ENCODE measurements at regions not wholly inside any gene's neighbourhood (a gene's known extent, or its start where the extent isn't known, plus 50 kb on each side); places are given as distances from the start of the nearest gene placed in this dataset.
A peak's percentile ranks its signal among the peaks of the same experiment; 100 is the strongest.

GRCh38 chr16:6377956-6378355, 954.7 kb upstream of the RBFOX1 start:
- no peak for DNase-seq (ENCODE audit: low spot score)

GRCh38 chr16:6375465-6376075, 957.1 kb upstream of the RBFOX1 start:
- no peak for DNase-seq (ENCODE audit: low spot score)

GRCh38 chr16:6374821-6375220, 957.8 kb upstream of the RBFOX1 start:
- no peak for DNase-seq (ENCODE audit: low spot score)

GRCh38 chr16:6364846-6365245, 967.8 kb upstream of the RBFOX1 start:
- DNase-seq (ENCODE audit: low spot score), result no peak

GRCh38 chr16:6363896-6364607, 968.6 kb upstream of the RBFOX1 start:
- DNase-seq (ENCODE audit: low spot score), result no peak

- no peak for DNase-seq (ENCODE audit: low spot score)
Measured at GRCh38 chr16:6363396-6363795, 969.2 kb upstream of the RBFOX1 start.

GRCh38 chr16:6362321-6362720, 970.3 kb upstream of the RBFOX1 start:
- DNase-seq (ENCODE audit: low spot score), result no peak

GRCh38 chr16:6360641-6361040, 972.0 kb upstream of the RBFOX1 start:
- no peak for DNase-seq (ENCODE audit: low spot score)

GRCh38 chr16:6356911-6357310, 975.7 kb upstream of the RBFOX1 start:
- DNase-seq (ENCODE audit: low spot score), result no peak

GRCh38 chr16:6349725-6350124, 982.9 kb upstream of the RBFOX1 start:
- no peak for DNase-seq (ENCODE audit: low spot score)

- DNase-seq (ENCODE audit: low spot score), result no peak
Measured at GRCh38 chr16:6345090-6345489, 987.6 kb upstream of the RBFOX1 start.

GRCh38 chr16:6343157-6343556, 989.5 kb upstream of the RBFOX1 start:
- DNase-seq (ENCODE audit: low spot score), result no peak

- no peak for DNase-seq (ENCODE audit: low spot score)
Measured at GRCh38 chr16:6341981-6342380, 990.7 kb upstream of the RBFOX1 start.

GRCh38 chr16:6335072-6335471, 997.6 kb upstream of the RBFOX1 start:
- peak; percentile 52 for DNase-seq (ENCODE audit: low spot score)

GRCh38 chr16:6331770-6332169, 1000.9 kb upstream of the RBFOX1 start:
- no peak for DNase-seq (ENCODE audit: low spot score)

- no peak for DNase-seq (ENCODE audit: low spot score)
Measured at GRCh38 chr16:6317934-6318333, 1014.7 kb upstream of the RBFOX1 start.

- DNase-seq (ENCODE audit: low spot score), result no peak
Measured at GRCh38 chr16:6309271-6309670, 1023.4 kb upstream of the RBFOX1 start.

GRCh38 chr16:6308176-6308575, 1024.5 kb upstream of the RBFOX1 start:
- no peak for DNase-seq (ENCODE audit: low spot score)

- no peak for DNase-seq (ENCODE audit: low spot score)
Measured at GRCh38 chr16:6300523-6300922, 1032.1 kb upstream of the RBFOX1 start.

GRCh38 chr16:6297666-6298410, 1034.8 kb upstream of the RBFOX1 start:
- DNase-seq (ENCODE audit: low spot score), result no peak

GRCh38 chr16:6286176-6286575, 1046.5 kb upstream of the RBFOX1 start:
- DNase-seq (ENCODE audit: low spot score), result no peak

- DNase-seq (ENCODE audit: low spot score), result no peak
Measured at GRCh38 chr16:6284731-6285130, 1047.9 kb upstream of the RBFOX1 start.

GRCh38 chr16:6281994-6282393, 1050.7 kb upstream of the RBFOX1 start:
- DNase-seq (ENCODE audit: low spot score), result no peak

All from ecto neural progenitor cell (in vitro differentiated cells).